Ishikawa (cell line): ENCODE measurements at regions not wholly inside any gene's neighbourhood (a gene's known extent, or its start where the extent isn't known, plus 50 kb on each side); places are given as distances from the start of the nearest gene placed in this dataset.

Experiments
- EP300 ChIP-seq: IDR thresholded peaks from 2 replicates; pipeline ENCODE4 v1.6.1; 2012; ENCODE audit warnings: borderline replicate concordance
- MAX ChIP-seq: IDR thresholded peaks from 2 replicates; pipeline ENCODE4 v1.6.1; 2012
- NFIC ChIP-seq: IDR thresholded peaks from 2 replicates; pipeline ENCODE4 v1.6.1; 2012
- RAD21 ChIP-seq: IDR thresholded peaks from 2 replicates; pipeline ENCODE4 v1.6.1; 2012; ENCODE audit warnings: low read depth
- REST ChIP-seq: IDR thresholded peaks from 2 replicates; pipeline ENCODE4 v1.6.1; 2012; ENCODE audit warnings: low read depth, mild to moderate bottlenecking
- TCF12 ChIP-seq: IDR thresholded peaks from 2 replicates; pipeline ENCODE4 v1.6.1; 2012; ENCODE audit warnings: low read depth
- TEAD4 ChIP-seq: IDR thresholded peaks from 2 replicates; pipeline ENCODE4 v1.6.1; 2012
- YY1 ChIP-seq: IDR thresholded peaks from 2 replicates; pipeline ENCODE4 v1.6.1; 2012; ENCODE audit warnings: low read depth
- ZBTB7A ChIP-seq: IDR thresholded peaks from 2 replicates; pipeline ENCODE4 v1.6.1; 2012; ENCODE audit warnings: low read depth

DNA sequence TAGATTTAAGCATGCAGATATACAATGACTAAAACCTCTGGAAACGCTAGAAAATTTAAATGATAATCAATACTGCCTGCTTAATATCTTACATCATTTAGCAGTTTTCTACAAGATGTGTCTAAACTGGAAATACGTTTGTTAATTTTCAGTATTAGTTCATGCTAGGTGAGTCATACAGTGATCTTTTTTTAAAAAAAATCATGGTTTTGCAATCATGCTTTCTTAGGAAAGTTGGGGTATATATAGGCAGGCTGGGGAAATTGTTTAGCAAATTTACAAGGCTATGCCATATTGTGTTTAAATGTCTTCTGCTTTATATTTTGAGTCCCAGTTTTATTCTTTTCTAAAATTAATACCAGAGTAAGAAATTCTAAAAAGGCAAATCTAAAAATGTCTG lies 245.4 kb upstream of the SPRY2 start:
- TF ChIP-seq MAX (no peak), TEAD4 (no peak), RAD21 (no peak), NFIC (no peak), ZBTB7A (no peak), REST (no peak), TCF12 (no peak), EP300 (no peak), YY1 (no peak)
